ENCODE measurements at regions not wholly inside any gene's neighbourhood (a gene's known extent, or its start where the extent isn't known, plus 50 kb on each side); places are given as distances from the start of the nearest gene placed in this dataset.

- TF ChIP-seq CTCF (conservative IDR thresholded peaks at IDR 0.05; ENCODE audit: low read length), result no peak
- no peak for DNase-seq (ENCODE audit: low read depth)
- H3K4me3 ChIP-seq (ENCODE audit: low read length), result no peak overlapping the region
Observed at GRCh38 chr12:131617596-131618302, 93.1 kb upstream of the SFSWAP start.

GRCh38 chr12:131618303-131618658 is 92.6 kb upstream of the SFSWAP start:
- no peak for TF ChIP-seq CTCF (conservative IDR thresholded peaks at IDR 0.05; ENCODE audit: low read length)
- H3K4me3 ChIP-seq (ENCODE audit: low read length), result no peak overlapping the region
- DNase-seq (ENCODE audit: low read depth), result no peak

- DNase-seq (ENCODE audit: low read depth), result no peak
- TF ChIP-seq CTCF (conservative IDR thresholded peaks at IDR 0.05; ENCODE audit: low read length), result no peak
- H3K4me3 ChIP-seq (ENCODE audit: low read length), result no peak overlapping the region
Observed at GRCh38 chr12:131618701-131619100, 92.2 kb upstream of the SFSWAP start.

GRCh38 chr12:131619106-131619642 is 91.7 kb upstream of the SFSWAP start:
- no peak overlapping the region for H3K4me3 ChIP-seq (ENCODE audit: low read length)
- no peak for TF ChIP-seq CTCF (conservative IDR thresholded peaks at IDR 0.05; ENCODE audit: low read length)

GRCh38 chr12:131619736-131620506 is 91.0 kb upstream of the SFSWAP start:
- TF ChIP-seq CTCF (conservative IDR thresholded peaks at IDR 0.05; ENCODE audit: low read length), result no peak
- H3K4me3 ChIP-seq (ENCODE audit: low read length), result no peak overlapping the region
- no peak for DNase-seq (ENCODE audit: low read depth)

More at GRCh38 chr12:131619106-131619642, 91.7 kb upstream of the SFSWAP start:
- no peak for DNase-seq (ENCODE audit: low read depth)

GRCh38 chr12:131620520-131620919 is 90.4 kb upstream of the SFSWAP start:
- no peak for TF ChIP-seq CTCF (conservative IDR thresholded peaks at IDR 0.05; ENCODE audit: low read length)
- no peak for DNase-seq (ENCODE audit: low read depth)
- H3K4me3 ChIP-seq (ENCODE audit: low read length), result no peak overlapping the region

Data from AG10803 (cell line).